ENCODE measurements at regions not wholly inside any gene's neighbourhood (a gene's known extent, or its start where the extent isn't known, plus 50 kb on each side); places are given as distances from the start of the nearest gene placed in this dataset.
A peak's percentile ranks its signal among the peaks of the same experiment; 100 is the strongest.

- DNase-seq (ENCODE audit: low read depth, low spot score), result no peak
- no peak overlapping the region for H3K4me3 ChIP-seq (ENCODE audit: low read depth, low read length)
- ChIA-PET POLR2A (no interaction called here), CTCF (no interaction called here)
- no peak for TF ChIP-seq CTCF (IDR thresholded peaks at IDR 0.05; ENCODE audit: insufficient read depth, low read length, missing control alignments)
Measured at GRCh38 chr4:137707102-137707620, 174.9 kb upstream of the PCDH18 start.

DNA sequence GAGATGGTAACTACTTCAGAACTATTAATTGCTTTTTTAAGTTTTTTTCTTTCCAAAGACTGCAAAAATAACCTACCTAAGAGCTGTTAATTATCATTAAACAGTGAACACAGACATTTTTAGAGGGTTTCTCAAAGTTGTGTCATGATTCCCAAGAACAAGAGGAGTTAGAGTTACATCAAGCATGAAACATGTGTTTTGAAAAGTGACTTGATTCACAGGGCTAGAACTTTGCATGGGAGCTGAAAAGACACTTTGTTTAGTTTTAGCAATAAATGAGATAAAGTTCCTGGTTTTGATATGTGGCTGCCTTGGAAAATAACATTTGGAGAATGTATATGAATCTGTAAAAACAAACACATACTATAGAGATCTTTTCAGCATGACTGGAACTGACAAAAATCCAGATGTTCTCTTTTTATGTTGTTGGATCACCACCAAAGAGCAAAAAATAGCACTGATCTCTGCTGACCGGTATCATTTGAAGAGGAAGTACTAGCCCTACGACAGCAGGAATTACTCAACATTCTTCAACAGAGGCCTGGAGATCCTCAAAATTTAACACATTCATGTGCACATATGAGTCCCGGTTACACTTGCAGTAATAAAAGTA, 173.0 kb upstream of the PCDH18 start:
- no peak overlapping the region for H3K4me3 ChIP-seq (ENCODE audit: low read depth, low read length)
- DNase-seq (ENCODE audit: low read depth, low spot score), result peak; percentile 73
- TF ChIP-seq CTCF (IDR thresholded peaks at IDR 0.05; ENCODE audit: insufficient read depth, low read length, missing control alignments), result no peak
- CTCF ChIA-PET, result interaction anchor here (0.8 to 1.8 kb wide), 4 partner anchors 11 to 581 kb away, joined by 3 to 6 read pairs (median 4); no protein-coding TSS in a partner anchor
- POLR2A ChIA-PET, result interaction anchor here (0.9 kb wide), 1 partner anchor 330 kb away, joined by 3 read pairs; no protein-coding TSS in a partner anchor

DNA sequence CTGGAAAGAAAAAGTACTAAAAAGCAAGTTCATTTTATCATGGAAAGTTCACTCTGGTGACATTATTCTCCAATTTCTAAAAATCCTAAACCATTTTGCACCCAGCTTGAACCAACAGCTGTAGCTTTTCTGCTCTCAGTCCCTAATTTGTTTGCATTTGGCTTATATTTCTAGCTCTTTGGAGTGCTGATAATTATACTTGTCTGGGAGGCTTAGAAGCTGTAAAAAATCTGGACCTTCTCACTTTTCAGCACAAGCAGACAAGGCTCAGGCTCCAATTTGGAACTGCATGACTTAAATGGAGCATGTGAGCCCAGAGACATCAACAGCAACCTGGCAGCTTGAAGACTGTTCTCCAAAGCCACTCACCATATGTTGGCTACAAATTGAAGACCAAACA, 170.9 kb upstream of the PCDH18 start:
- CTCF ChIA-PET, result no interaction called here
- DNase-seq (ENCODE audit: low read depth, low spot score), result no peak
- POLR2A ChIA-PET, result no interaction called here
- no peak overlapping the region for H3K4me3 ChIP-seq (ENCODE audit: low read depth, low read length)
- TF ChIP-seq CTCF (IDR thresholded peaks at IDR 0.05; ENCODE audit: insufficient read depth, low read length, missing control alignments), result no peak

DNA sequence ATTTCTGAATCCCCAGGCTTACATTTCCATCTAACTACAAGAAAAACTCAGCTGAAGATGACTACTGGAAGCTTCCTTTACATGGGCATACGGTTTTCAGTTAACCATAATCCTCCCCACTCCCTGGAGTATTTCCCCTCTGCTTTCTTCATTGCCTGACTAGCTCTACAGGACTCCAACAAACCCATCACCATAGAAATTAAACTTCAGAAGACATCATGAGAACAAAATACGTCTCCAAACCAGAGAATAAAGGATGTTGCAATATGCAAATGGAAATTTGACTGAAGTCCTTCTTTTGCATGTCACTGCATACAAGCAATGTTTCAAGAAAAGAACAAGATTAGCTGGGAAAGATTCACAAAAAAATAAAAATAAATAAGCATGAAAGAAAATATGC, 170.2 kb upstream of the PCDH18 start:
- CTCF ChIA-PET, result no interaction called here
- no peak for TF ChIP-seq CTCF (IDR thresholded peaks at IDR 0.05; ENCODE audit: insufficient read depth, low read length, missing control alignments)
- no peak overlapping the region for H3K4me3 ChIP-seq (ENCODE audit: low read depth, low read length)
- POLR2A ChIA-PET, result no interaction called here
- no peak for DNase-seq (ENCODE audit: low read depth, low spot score)

GRCh38 chr4:137701401-137701800, 169.1 kb upstream of the PCDH18 start:
- no peak for DNase-seq (ENCODE audit: low read depth, low spot score)
- ChIA-PET CTCF (no interaction called here), POLR2A (no interaction called here)
- no peak for TF ChIP-seq CTCF (IDR thresholded peaks at IDR 0.05; ENCODE audit: insufficient read depth, low read length, missing control alignments)
- no peak overlapping the region for H3K4me3 ChIP-seq (ENCODE audit: low read depth, low read length)

- CTCF ChIA-PET, result no interaction called here
- POLR2A ChIA-PET, result no interaction called here
- no peak overlapping the region for H3K4me3 ChIP-seq (ENCODE audit: low read depth, low read length)
- no peak for DNase-seq (ENCODE audit: low read depth, low spot score)
- no peak for TF ChIP-seq CTCF (IDR thresholded peaks at IDR 0.05; ENCODE audit: insufficient read depth, low read length, missing control alignments)
Measured at GRCh38 chr4:137700751-137701150, 168.5 kb upstream of the PCDH18 start.
